Liver (tissue), 8 donors: ENCODE measurements at regions not wholly inside any gene's neighbourhood (a gene's known extent, or its start where the extent isn't known, plus 50 kb on each side); places are given as distances from the start of the nearest gene placed in this dataset.

Source experiments
- DNase-seq: peaks from one replicate; pipeline ENCODE4 v3.0.0-alpha.2; 2017; ENCODE audit warnings: low spot score
- H3K27ac ChIP-seq, 2 donors: one replicate each; pipeline ENCODE4 v1.7.0; 2013; ENCODE audit warnings: inconsistent platforms in 2 of 2, low read length in 2 of 2, control low read depth in 1 of 2, low read depth in 1 of 2, mild to moderate bottlenecking in 1 of 2
- H3K27me3 ChIP-seq, 4 donors: one replicate each; pipeline versions ENCODE4 v1.6.1 to v1.7.0; 2013; ENCODE audit warnings: low read length in 3 of 4, inconsistent platforms in 1 of 4, mild to moderate bottlenecking in 1 of 4, moderate library complexity in 1 of 4; ENCODE audit not compliant: control insufficient read depth in 4 of 4, insufficient read depth in 4 of 4
- H3K36me3 ChIP-seq, 4 donors: one replicate each; pipeline versions ENCODE4 v1.6.1 to v1.7.0; 2013; ENCODE audit warnings: low read length in 3 of 4, mild to moderate bottlenecking in 3 of 4, low read depth in 1 of 4, moderate library complexity in 1 of 4; ENCODE audit not compliant: control insufficient read depth in 4 of 4, insufficient read depth in 3 of 4
- H3K4me1 ChIP-seq, 4 donors: one replicate each; pipeline versions ENCODE4 v1.6.1 to v1.7.0; 2013; ENCODE audit warnings: low read length in 3 of 4, mild to moderate bottlenecking in 3 of 4, moderate library complexity in 1 of 4; ENCODE audit not compliant: control insufficient read depth in 4 of 4, insufficient read depth in 4 of 4
- H3K4me3 ChIP-seq, 3 donors: one replicate each; pipeline versions ENCODE4 v1.6.1 to v1.7.0; 2013; ENCODE audit warnings: low read length in 3 of 3, control low read depth in 1 of 3, low read depth in 1 of 3, mild to moderate bottlenecking in 1 of 3
- H3K9ac ChIP-seq, 2 donors: one replicate each; pipeline ENCODE4 v1.7.0; 2013; ENCODE audit warnings: low read length in 2 of 2, mild to moderate bottlenecking in 2 of 2, moderate library complexity in 2 of 2, control low read depth in 1 of 2, low read depth in 1 of 2
- H3K9me3 ChIP-seq, 4 donors: one replicate each; pipeline versions ENCODE4 v1.6.1 to v1.7.0; 2013; ENCODE audit warnings: low read length in 3 of 4; ENCODE audit not compliant: control insufficient read depth in 4 of 4
- FOXA1 ChIP-seq: IDR thresholded peaks from 2 replicates; pipeline ENCODE4 v1.6.1; 2016; ENCODE audit warnings: antibody characterized with exemption
- FOXA2 ChIP-seq: IDR thresholded peaks from 2 replicates; pipeline ENCODE4 v1.6.1; 2016; ENCODE audit warnings: antibody characterized with exemption
- GABPA ChIP-seq, 2 donors: IDR thresholded peaks in 1 of 2; conservative IDR thresholded peaks in 1 of 2; 2 replicates each; pipeline ENCODE4 v1.6.1; 2016; ENCODE audit warnings: antibody characterized with exemption in 2 of 2, mild to moderate bottlenecking in 1 of 2, moderate library complexity in 1 of 2
- HNF4A ChIP-seq, 2 donors: conservative IDR thresholded peaks; 2 replicates each; pipeline ENCODE4 v1.6.1; 2016; ENCODE audit warnings: antibody characterized with exemption in 2 of 2, mild to moderate bottlenecking in 2 of 2
- HNF4G ChIP-seq: IDR thresholded peaks from 2 replicates; pipeline ENCODE4 v1.6.1; 2016; ENCODE audit warnings: antibody characterized with exemption
- NR2F2 ChIP-seq: IDR thresholded peaks from 2 replicates; pipeline ENCODE4 v1.6.1; 2016; ENCODE audit warnings: antibody characterized with exemption
- RAD21 ChIP-seq, 2 donors: IDR thresholded peaks; 2 replicates each; pipeline ENCODE4 v1.6.1; 2016; ENCODE audit warnings: antibody characterized with exemption in 2 of 2, mild to moderate bottlenecking in 2 of 2
- REST ChIP-seq: IDR thresholded peaks from 2 replicates; pipeline ENCODE4 v1.6.1; 2016; ENCODE audit warnings: antibody characterized with exemption, mild to moderate bottlenecking
- RXRA ChIP-seq, 2 donors: IDR thresholded peaks; 2 replicates each; pipeline ENCODE4 v1.6.1; 2017 to 2018; ENCODE audit warnings: antibody characterized with exemption in 2 of 2, mild to moderate bottlenecking in 1 of 2
- SP1 ChIP-seq: IDR thresholded peaks from 2 replicates; pipeline ENCODE4 v1.6.1; 2018; ENCODE audit warnings: antibody characterized with exemption, mild to moderate bottlenecking
- TAF1 ChIP-seq: conservative IDR thresholded peaks from 2 replicates; pipeline ENCODE4 v1.6.1; 2016; ENCODE audit warnings: antibody characterized with exemption, mild to moderate bottlenecking
- YY1 ChIP-seq: IDR thresholded peaks from 2 replicates; pipeline ENCODE4 v1.6.1; 2016; ENCODE audit warnings: antibody characterized with exemption, mild to moderate bottlenecking
- ZBTB33 ChIP-seq: IDR thresholded peaks from 2 replicates; pipeline ENCODE4 v1.6.1; 2016; ENCODE audit warnings: antibody characterized with exemption
- WGBS: extraction: QIAGEN DNeasy Blood & Tissue Kit; methylation state at CpG from one replicate; pipeline ENCODE4 v1.1.7; 2013; 5-methylcytosine and 5-hydroxymethylcytosine counted together
- TF ChIP-seq, protein P1 (sequence below): IDR thresholded peaks from 2 replicates; pipeline ENCODE4 v1.6.1; 2016; ENCODE audit warnings: antibody characterized with exemption
- TF ChIP-seq, protein P2 (sequence below): IDR thresholded peaks from 2 replicates; pipeline ENCODE4 v1.6.1; 2016; ENCODE audit warnings: antibody characterized with exemption
- TF ChIP-seq, protein P3 (sequence below): fragments of 150-350 bp; IDR thresholded peaks from 2 replicates; pipeline ENCODE4 v1.5.1; 2017; ENCODE audit warnings: improper control_type of control experiment, low read depth, low read length; ENCODE audit not compliant: missing input control
- donor health status: healthy.
- donor health status: healthy.
- donor health status: healthy.
- donor health status: healthy.
- donor health status: healthy.

GRCh38 chr10:33510206-33510605, 175.7 kb upstream of the NRP1 start:
- Histone ChIP-seq H3K27ac (no peak overlapping the region), H3K9ac (no peak overlapping the region), H3K9me3 (no peaks in the 10 kb centered on the region), H3K4me1 (peaks cover 2 to 18% (median 9%) of the 10 kb centered on the region in 4 donors), H3K4me3 (no peak overlapping the region), H3K27me3 (no peaks in the 10 kb centered on the region), H3K36me3 (no peaks in the 10 kb centered on the region)
- TF ChIP-seq, protein P1, sequence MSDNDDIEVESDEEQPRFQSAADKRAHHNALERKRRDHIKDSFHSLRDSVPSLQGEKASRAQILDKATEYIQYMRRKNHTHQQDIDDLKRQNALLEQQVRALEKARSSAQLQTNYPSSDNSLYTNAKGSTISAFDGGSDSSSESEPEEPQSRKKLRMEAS: no peak
- TF ChIP-seq ZBTB33: no peak
- no peak for TF ChIP-seq YY1
- TF ChIP-seq, protein P2, sequence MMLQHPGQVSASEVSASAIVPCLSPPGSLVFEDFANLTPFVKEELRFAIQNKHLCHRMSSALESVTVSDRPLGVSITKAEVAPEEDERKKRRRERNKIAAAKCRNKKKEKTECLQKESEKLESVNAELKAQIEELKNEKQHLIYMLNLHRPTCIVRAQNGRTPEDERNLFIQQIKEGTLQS: no peak
- TF ChIP-seq RXRA (IDR thresholded peaks at IDR 0.05): no peak
- no peak for TF ChIP-seq HNF4A (conservative IDR thresholded peaks at IDR 0.05)
- no peak for TF ChIP-seq NR2F2
- TF ChIP-seq TAF1: no peak
- TF ChIP-seq, protein P3, sequence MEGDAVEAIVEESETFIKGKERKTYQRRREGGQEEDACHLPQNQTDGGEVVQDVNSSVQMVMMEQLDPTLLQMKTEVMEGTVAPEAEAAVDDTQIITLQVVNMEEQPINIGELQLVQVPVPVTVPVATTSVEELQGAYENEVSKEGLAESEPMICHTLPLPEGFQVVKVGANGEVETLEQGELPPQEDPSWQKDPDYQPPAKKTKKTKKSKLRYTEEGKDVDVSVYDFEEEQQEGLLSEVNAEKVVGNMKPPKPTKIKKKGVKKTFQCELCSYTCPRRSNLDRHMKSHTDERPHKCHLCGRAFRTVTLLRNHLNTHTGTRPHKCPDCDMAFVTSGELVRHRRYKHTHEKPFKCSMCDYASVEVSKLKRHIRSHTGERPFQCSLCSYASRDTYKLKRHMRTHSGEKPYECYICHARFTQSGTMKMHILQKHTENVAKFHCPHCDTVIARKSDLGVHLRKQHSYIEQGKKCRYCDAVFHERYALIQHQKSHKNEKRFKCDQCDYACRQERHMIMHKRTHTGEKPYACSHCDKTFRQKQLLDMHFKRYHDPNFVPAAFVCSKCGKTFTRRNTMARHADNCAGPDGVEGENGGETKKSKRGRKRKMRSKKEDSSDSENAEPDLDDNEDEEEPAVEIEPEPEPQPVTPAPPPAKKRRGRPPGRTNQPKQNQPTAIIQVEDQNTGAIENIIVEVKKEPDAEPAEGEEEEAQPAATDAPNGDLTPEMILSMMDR: no peak
- TF ChIP-seq GABPA (IDR thresholded peaks at IDR 0.05 in 1 of 2, conservative IDR thresholded peaks at IDR 0.05 in 1 of 2): no peak
- no peak for TF ChIP-seq FOXA2
- TF ChIP-seq REST: no peak
- no peak for TF ChIP-seq FOXA1
- no peak for TF ChIP-seq SP1
- no peak for TF ChIP-seq HNF4G
- TF ChIP-seq RAD21 (IDR thresholded peaks at IDR 0.05): no peak
- DNase-seq: no peak
- 96% methylated on average over 3 of the region's 3 CpGs for WGBS
